Liver (tissue), 8 donors: ENCODE measurements at regions not wholly inside any gene's neighbourhood (a gene's known extent, or its start where the extent isn't known, plus 50 kb on each side); places are given as distances from the start of the nearest gene placed in this dataset.

Experiments used
- DNase-seq: peaks from one replicate; pipeline ENCODE4 v3.0.0-alpha.2; 2017; ENCODE audit warnings: low spot score
- H3K27ac ChIP-seq, 2 donors: one replicate each; pipeline ENCODE4 v1.7.0; 2013; ENCODE audit warnings: inconsistent platforms in 2 of 2, low read length in 2 of 2, control low read depth in 1 of 2, low read depth in 1 of 2, mild to moderate bottlenecking in 1 of 2
- H3K27me3 ChIP-seq, 4 donors: one replicate each; pipeline versions ENCODE4 v1.6.1 to v1.7.0; 2013; ENCODE audit warnings: low read length in 3 of 4, inconsistent platforms in 1 of 4, mild to moderate bottlenecking in 1 of 4, moderate library complexity in 1 of 4; ENCODE audit not compliant: control insufficient read depth in 4 of 4, insufficient read depth in 4 of 4
- H3K36me3 ChIP-seq, 4 donors: one replicate each; pipeline versions ENCODE4 v1.6.1 to v1.7.0; 2013; ENCODE audit warnings: low read length in 3 of 4, mild to moderate bottlenecking in 3 of 4, low read depth in 1 of 4, moderate library complexity in 1 of 4; ENCODE audit not compliant: control insufficient read depth in 4 of 4, insufficient read depth in 3 of 4
- H3K4me1 ChIP-seq, 4 donors: one replicate each; pipeline versions ENCODE4 v1.6.1 to v1.7.0; 2013; ENCODE audit warnings: low read length in 3 of 4, mild to moderate bottlenecking in 3 of 4, moderate library complexity in 1 of 4; ENCODE audit not compliant: control insufficient read depth in 4 of 4, insufficient read depth in 4 of 4
- H3K4me3 ChIP-seq, 3 donors: one replicate each; pipeline versions ENCODE4 v1.6.1 to v1.7.0; 2013; ENCODE audit warnings: low read length in 3 of 3, control low read depth in 1 of 3, low read depth in 1 of 3, mild to moderate bottlenecking in 1 of 3
- H3K9ac ChIP-seq, 2 donors: one replicate each; pipeline ENCODE4 v1.7.0; 2013; ENCODE audit warnings: low read length in 2 of 2, mild to moderate bottlenecking in 2 of 2, moderate library complexity in 2 of 2, control low read depth in 1 of 2, low read depth in 1 of 2
- H3K9me3 ChIP-seq, 4 donors: one replicate each; pipeline versions ENCODE4 v1.6.1 to v1.7.0; 2013; ENCODE audit warnings: low read length in 3 of 4; ENCODE audit not compliant: control insufficient read depth in 4 of 4
- ATF3 ChIP-seq: IDR thresholded peaks from 2 replicates; pipeline ENCODE4 v1.6.1; 2016; ENCODE audit warnings: antibody characterized with exemption
- CTCF ChIP-seq: fragments of 150-350 bp; IDR thresholded peaks from 2 replicates; pipeline ENCODE4 v1.5.1; 2017; ENCODE audit warnings: improper control_type of control experiment, low read depth, low read length; ENCODE audit not compliant: missing input control
- EGR1 ChIP-seq, 2 donors: IDR thresholded peaks; 2 replicates each; pipeline ENCODE4 v1.6.1; 2016 to 2018; ENCODE audit warnings: antibody characterized with exemption in 2 of 2, low read depth in 2 of 2
- FOXA1 ChIP-seq: IDR thresholded peaks from 2 replicates; pipeline ENCODE4 v1.6.1; 2016; ENCODE audit warnings: antibody characterized with exemption
- FOXA2 ChIP-seq: IDR thresholded peaks from 2 replicates; pipeline ENCODE4 v1.6.1; 2016; ENCODE audit warnings: antibody characterized with exemption
- GABPA ChIP-seq, 2 donors: IDR thresholded peaks in 1 of 2; conservative IDR thresholded peaks in 1 of 2; 2 replicates each; pipeline ENCODE4 v1.6.1; 2016; ENCODE audit warnings: antibody characterized with exemption in 2 of 2, mild to moderate bottlenecking in 1 of 2, moderate library complexity in 1 of 2
- HNF4A ChIP-seq, 2 donors: conservative IDR thresholded peaks; 2 replicates each; pipeline ENCODE4 v1.6.1; 2016; ENCODE audit warnings: antibody characterized with exemption in 2 of 2, mild to moderate bottlenecking in 2 of 2
- HNF4G ChIP-seq: IDR thresholded peaks from 2 replicates; pipeline ENCODE4 v1.6.1; 2016; ENCODE audit warnings: antibody characterized with exemption
- JUND ChIP-seq, 2 donors: IDR thresholded peaks; 2 replicates each; pipeline ENCODE4 v1.6.1; 2016; ENCODE audit warnings: antibody characterized with exemption in 2 of 2
- MAX ChIP-seq: IDR thresholded peaks from 2 replicates; pipeline ENCODE4 v1.6.1; 2016; ENCODE audit warnings: antibody characterized with exemption
- NR2F2 ChIP-seq: IDR thresholded peaks from 2 replicates; pipeline ENCODE4 v1.6.1; 2016; ENCODE audit warnings: antibody characterized with exemption
- RAD21 ChIP-seq, 2 donors: IDR thresholded peaks; 2 replicates each; pipeline ENCODE4 v1.6.1; 2016; ENCODE audit warnings: antibody characterized with exemption in 2 of 2, mild to moderate bottlenecking in 2 of 2
- REST ChIP-seq: IDR thresholded peaks from 2 replicates; pipeline ENCODE4 v1.6.1; 2016; ENCODE audit warnings: antibody characterized with exemption, mild to moderate bottlenecking
- RXRA ChIP-seq, 2 donors: IDR thresholded peaks; 2 replicates each; pipeline ENCODE4 v1.6.1; 2017 to 2018; ENCODE audit warnings: antibody characterized with exemption in 2 of 2, mild to moderate bottlenecking in 1 of 2
- SP1 ChIP-seq: IDR thresholded peaks from 2 replicates; pipeline ENCODE4 v1.6.1; 2018; ENCODE audit warnings: antibody characterized with exemption, mild to moderate bottlenecking
- TAF1 ChIP-seq: conservative IDR thresholded peaks from 2 replicates; pipeline ENCODE4 v1.6.1; 2016; ENCODE audit warnings: antibody characterized with exemption, mild to moderate bottlenecking
- YY1 ChIP-seq: IDR thresholded peaks from 2 replicates; pipeline ENCODE4 v1.6.1; 2016; ENCODE audit warnings: antibody characterized with exemption, mild to moderate bottlenecking
- ZBTB33 ChIP-seq: IDR thresholded peaks from 2 replicates; pipeline ENCODE4 v1.6.1; 2016; ENCODE audit warnings: antibody characterized with exemption
- WGBS: extraction: QIAGEN DNeasy Blood & Tissue Kit; methylation state at CpG from one replicate; pipeline ENCODE4 v1.1.7; 2013; 5-methylcytosine and 5-hydroxymethylcytosine counted together
- donor health status: healthy.
- donor health status: healthy.
- donor health status: healthy.
- donor health status: healthy.
- donor health status: healthy.

GRCh38 chr2:48870942-48871341 is 115.4 kb upstream of the LHCGR start:
- WGBS = 82% methylated on average over 4 of the region's 4 CpGs

More at GRCh38 chr2:48870942-48871341, 115.4 kb upstream of the LHCGR start:
- DNase-seq = no peak
- H3K4me1 ChIP-seq = no peaks in the 10 kb centered on the region
- H3K9me3 ChIP-seq = no peaks in the 10 kb centered on the region
- no peak overlapping the region for H3K9ac ChIP-seq
- H3K36me3 ChIP-seq = no peaks in the 10 kb centered on the region
- TF ChIP-seq REST (no peak), CTCF (no peak), TAF1 (no peak), SP1 (no peak), EGR1 (IDR thresholded peaks at IDR 0.05; ENCODE audit: low read depth in 2 of 2) (no peak), HNF4A (conservative IDR thresholded peaks at IDR 0.05) (no peak), NR2F2 (no peak), GABPA (IDR thresholded peaks at IDR 0.05 in 1 of 2, conservative IDR thresholded peaks at IDR 0.05 in 1 of 2) (no peak), JUND (IDR thresholded peaks at IDR 0.05) (no peak), ATF3 (no peak), MAX (no peak), ZBTB33 (no peak), YY1 (no peak), HNF4G (no peak), RXRA (IDR thresholded peaks at IDR 0.05) (no peak), RAD21 (IDR thresholded peaks at IDR 0.05) (no peak), FOXA2 (no peak), FOXA1 (no peak)
- no peak overlapping the region for H3K4me3 ChIP-seq
- no peak overlapping the region for H3K27ac ChIP-seq
- H3K27me3 ChIP-seq = peaks cover 0 to 2% (median 0%) of the 10 kb centered on the region in 4 donors
